Activated T-helper 2 cell treated with anti-CD3 and anti-CD28 coated beads, Interferon-gamma antibody, Interleukin-2, Interleukin-4, amounts not matched to agents 10 μg/mL and 5 μg/mL and 100 μg/mL, durations not matched to agents 14 hours and 24 hours and 36 hours (primary cell): ENCODE measurements at regions not wholly inside any gene's neighbourhood (a gene's known extent, or its start where the extent isn't known, plus 50 kb on each side); places are given as distances from the start of the nearest gene placed in this dataset.

ENCODE experiments used
- DNase-seq: peaks from one replicate; pipeline ENCODE4 v3.0.0; 2021; ENCODE audit warnings: low spot score
- H3K27ac Mint-ChIP-seq: one replicate; pipeline ENCODE4 v1.8.0; 2021; ENCODE audit warnings: mixed read lengths
- H3K27me3 Mint-ChIP-seq: one replicate; pipeline ENCODE4 v1.8.0; 2021; ENCODE audit warnings: low read depth, mixed read lengths
- H3K36me3 Mint-ChIP-seq: one replicate; pipeline ENCODE4 v1.8.0; 2021; ENCODE audit warnings: low read depth, mixed read lengths
- H3K4me1 Mint-ChIP-seq: one replicate; pipeline ENCODE4 v1.8.0; 2021; ENCODE audit warnings: low read depth, mixed read lengths
- H3K4me3 Mint-ChIP-seq: one replicate; pipeline ENCODE4 v1.8.0; 2021; ENCODE audit warnings: low read depth, mild to moderate bottlenecking, moderate library complexity, mixed read lengths
- H3K9me3 Mint-ChIP-seq: one replicate; pipeline ENCODE4 v1.8.0; 2021; ENCODE audit warnings: mixed read lengths
- intact Hi-C: fragments of 100-400 bp; cut with micrococcal nuclease; formaldehyde crosslinking; loops from one replicate; pipeline ENCODE4 v1.15.1; 2023

DNA sequence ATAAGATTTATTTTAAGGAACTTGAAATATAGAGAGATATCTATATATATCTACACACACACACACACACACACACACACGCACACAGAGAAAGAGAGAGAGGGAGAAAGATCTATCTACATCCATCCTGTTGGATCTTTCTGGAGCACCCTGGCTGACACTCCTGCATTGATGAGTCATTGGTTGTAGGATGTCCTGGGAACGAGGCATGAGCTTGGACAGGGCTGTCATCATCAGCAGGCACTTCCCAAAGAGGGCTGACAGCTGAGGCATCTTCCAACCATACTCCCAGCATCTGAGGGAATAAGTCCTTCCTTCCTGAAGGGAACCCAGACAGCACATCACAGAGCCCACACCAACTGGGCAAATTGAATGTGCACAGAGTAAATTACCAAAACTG is 99.1 kb upstream of the ERG start:
- H3K27ac Mint-ChIP-seq: no peak overlapping the region
- no peak overlapping the region for H3K4me3 Mint-ChIP-seq
- peaks cover 15% of the 10 kb centered on the region for H3K27me3 Mint-ChIP-seq
- H3K9me3 Mint-ChIP-seq: no peaks in the 10 kb centered on the region
- intact Hi-C loops: loop anchor here (2.0 kb wide), 2 partner anchors 49 to 91 kb away; no protein-coding TSS in a partner anchor
- peaks cover 17% of the 10 kb centered on the region for H3K4me1 Mint-ChIP-seq
- DNase-seq: no peak
- no peaks in the 10 kb centered on the region for H3K36me3 Mint-ChIP-seq

DNA sequence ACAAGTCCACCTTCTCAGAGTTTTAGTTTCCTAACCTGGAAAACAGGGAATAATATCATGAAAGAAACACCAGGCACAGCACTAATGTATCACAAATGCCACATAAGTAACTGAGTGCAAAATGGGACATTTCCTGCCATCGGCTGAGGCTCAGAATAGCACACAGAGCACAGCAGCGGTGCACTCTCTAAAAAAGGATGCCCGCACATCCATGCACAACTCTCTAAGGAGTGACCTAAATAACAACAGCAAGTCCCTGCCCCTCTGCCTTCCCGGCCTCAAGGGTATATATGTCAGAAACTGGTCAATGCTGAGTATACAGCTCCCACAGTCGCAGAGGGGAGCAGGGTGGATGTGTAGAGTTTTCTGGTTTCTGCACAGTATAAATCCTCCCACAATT is 100.1 kb upstream of the ERG start:
- H3K27ac Mint-ChIP-seq: no peak overlapping the region
- peaks cover 17% of the 10 kb centered on the region for H3K4me1 Mint-ChIP-seq
- no peaks in the 10 kb centered on the region for H3K9me3 Mint-ChIP-seq
- no peaks in the 10 kb centered on the region for H3K36me3 Mint-ChIP-seq
- no peak overlapping the region for H3K4me3 Mint-ChIP-seq
- peaks cover 9% of the 10 kb centered on the region for H3K27me3 Mint-ChIP-seq
- no peak for DNase-seq
- intact Hi-C loops: no loop called here

DNA sequence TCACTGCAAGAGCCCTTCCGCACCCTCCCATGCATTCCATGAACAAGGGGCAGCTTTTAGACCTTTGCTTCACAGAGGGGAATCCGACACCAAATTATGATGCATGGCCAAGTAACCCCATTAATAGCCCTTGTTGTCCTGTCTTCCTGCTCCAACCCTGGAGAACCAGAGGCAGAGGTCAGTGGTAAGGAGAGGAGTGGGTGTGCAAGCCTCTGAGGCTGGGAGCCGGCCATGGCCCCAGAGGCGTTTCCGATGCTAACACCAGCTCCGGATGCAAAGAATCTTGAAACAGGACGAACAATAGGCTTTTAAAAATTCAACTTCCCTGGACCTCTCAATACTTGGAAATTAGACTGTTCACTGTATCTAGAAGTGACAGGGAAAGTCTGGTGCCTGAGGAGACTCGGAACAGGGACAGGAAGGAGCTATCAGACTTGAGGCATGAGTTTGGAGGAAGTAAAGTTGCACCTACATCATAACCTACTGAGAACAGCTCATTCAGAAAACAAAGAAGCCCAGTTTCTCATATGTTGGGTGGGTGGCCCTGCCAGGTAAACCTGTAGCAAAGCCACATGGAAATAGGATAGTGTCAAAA is 101.2 kb upstream of the ERG start:
- Mint-ChIP-seq H3K27ac (no peak overlapping the region), H3K4me3 (no peak overlapping the region), H3K36me3 (no peaks in the 10 kb centered on the region), H3K4me1 (peaks cover 17% of the 10 kb centered on the region), H3K27me3 (peaks cover 6% of the 10 kb centered on the region), H3K9me3 (no peaks in the 10 kb centered on the region)
- intact Hi-C loops: no loop called here
- no peak for DNase-seq

DNA sequence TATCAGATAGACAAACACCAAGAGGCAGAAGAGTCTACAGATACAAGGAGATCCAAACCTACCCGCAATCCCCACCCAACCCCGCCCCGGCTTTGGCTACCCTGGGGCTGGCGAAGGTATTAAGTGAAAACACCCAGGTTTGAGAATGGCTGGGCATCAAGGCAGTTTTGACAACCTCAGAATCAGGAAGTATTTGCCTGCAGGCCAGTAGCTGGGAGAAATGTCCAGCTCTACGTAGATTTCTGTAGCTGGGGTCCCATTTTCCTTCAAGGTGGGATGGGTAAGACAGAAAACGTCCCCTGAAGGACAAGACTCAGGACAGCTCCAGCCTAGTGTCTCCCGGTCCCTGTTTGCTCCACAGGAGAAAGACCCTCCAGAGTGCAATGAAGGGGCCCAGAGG is 101.8 kb upstream of the ERG start:
- intact Hi-C loops: no loop called here
- no peak for DNase-seq
- no peak overlapping the region for H3K27ac Mint-ChIP-seq
- no peak overlapping the region for H3K4me3 Mint-ChIP-seq
- peaks cover 5% of the 10 kb centered on the region for H3K27me3 Mint-ChIP-seq
- H3K36me3 Mint-ChIP-seq: no peaks in the 10 kb centered on the region
- no peaks in the 10 kb centered on the region for H3K9me3 Mint-ChIP-seq
- peaks cover 16% of the 10 kb centered on the region for H3K4me1 Mint-ChIP-seq

- Mint-ChIP-seq H3K9me3 (no peaks in the 10 kb centered on the region), H3K27ac (no peak overlapping the region), H3K36me3 (no peaks in the 10 kb centered on the region), H3K27me3 (peaks cover 5% of the 10 kb centered on the region), H3K4me3 (no peak overlapping the region), H3K4me1 (no peaks in the 10 kb centered on the region)
- no peak for DNase-seq
- intact Hi-C loops: no loop called here
These were observed 107.0 kb upstream of the ERG start for GRCh38 chr21:38605236-38605635.

DNA sequence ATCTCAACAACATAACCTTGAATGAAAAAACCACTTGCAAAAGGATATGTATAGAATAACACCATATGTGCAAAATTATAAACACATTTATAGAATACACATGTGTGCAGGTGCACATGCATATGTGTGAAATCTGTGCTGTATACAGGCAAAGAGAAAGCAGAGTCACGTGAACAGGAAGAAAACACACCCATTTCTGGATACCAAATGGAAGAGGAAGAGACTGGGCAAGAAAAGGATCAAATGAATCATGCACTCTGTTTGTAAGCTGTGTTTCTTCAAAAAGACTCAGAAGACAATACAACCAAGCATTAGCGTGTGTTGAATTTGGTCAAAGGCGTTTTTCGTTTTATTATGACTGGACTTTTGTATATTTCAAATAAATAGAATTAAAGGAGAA is 111.3 kb upstream of the ERG start:
- Mint-ChIP-seq H3K27me3 (peaks cover 11% of the 10 kb centered on the region), H3K9me3 (no peaks in the 10 kb centered on the region), H3K4me1 (no peaks in the 10 kb centered on the region), H3K36me3 (no peaks in the 10 kb centered on the region), H3K4me3 (no peak overlapping the region), H3K27ac (no peak overlapping the region)
- intact Hi-C loops: no loop called here
- DNase-seq: no peak

DNA sequence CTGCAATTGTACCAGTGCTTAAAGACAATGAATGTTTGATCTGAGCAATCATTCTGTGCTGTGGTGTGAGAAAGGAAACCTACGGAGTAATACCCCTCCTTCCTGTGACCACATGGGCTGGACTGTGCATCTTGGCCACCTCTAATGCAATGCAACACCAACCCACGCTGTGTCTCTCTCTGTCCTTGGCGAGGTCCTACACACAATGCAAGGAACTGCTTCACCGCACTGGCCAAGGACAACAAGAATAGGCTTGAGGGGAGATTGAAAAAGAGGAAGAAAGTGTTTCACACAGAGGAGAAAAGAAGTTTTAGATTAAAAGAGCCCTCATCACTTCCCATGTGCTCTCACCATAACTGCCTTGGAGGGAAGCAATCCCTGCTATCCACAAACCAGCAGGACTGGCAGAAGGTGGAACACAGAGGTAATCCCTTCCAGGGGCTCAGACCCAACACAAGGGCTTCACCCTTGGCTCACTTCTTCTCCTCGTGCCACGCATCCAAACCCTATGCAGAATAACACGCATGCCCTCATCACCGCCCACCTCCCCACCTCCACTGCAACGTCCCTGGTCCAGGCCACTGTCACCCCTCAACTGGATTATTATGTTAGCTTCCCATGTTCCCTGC is 112.5 kb upstream of the ERG start:
- no peak overlapping the region for H3K27ac Mint-ChIP-seq
- H3K36me3 Mint-ChIP-seq: no peaks in the 10 kb centered on the region
- DNase-seq: no peak
- no peak overlapping the region for H3K4me3 Mint-ChIP-seq
- peaks cover 11% of the 10 kb centered on the region for H3K27me3 Mint-ChIP-seq
- intact Hi-C loops: no loop called here
- no peaks in the 10 kb centered on the region for H3K9me3 Mint-ChIP-seq
- no peaks in the 10 kb centered on the region for H3K4me1 Mint-ChIP-seq

- Mint-ChIP-seq H3K27me3 (peaks cover 11% of the 10 kb centered on the region), H3K27ac (no peak overlapping the region)
These were observed 113.0 kb upstream of the ERG start for GRCh38 chr21:38611277-38611676.

DNA sequence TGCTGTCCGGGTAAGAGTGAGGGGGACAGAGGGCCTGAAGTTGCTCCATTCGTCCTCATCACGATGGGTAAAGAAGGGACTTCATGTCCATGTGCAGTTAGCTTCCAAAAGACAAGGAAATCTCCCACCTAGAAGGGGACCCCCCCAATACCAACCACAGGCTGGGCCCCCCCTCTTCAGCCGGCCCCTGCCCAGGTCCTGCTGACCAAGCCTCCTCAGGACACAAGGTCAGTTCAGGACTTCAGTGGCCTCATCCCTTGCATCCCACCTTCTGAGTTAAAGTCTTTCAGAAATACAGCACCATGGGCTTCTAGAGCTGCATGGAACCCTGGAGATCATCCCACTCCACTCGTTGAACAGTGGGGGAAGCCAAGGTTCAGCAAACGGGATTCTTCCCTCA is 115.4 kb upstream of the ERG start:
- Mint-ChIP-seq H3K4me1 (no peaks in the 10 kb centered on the region), H3K27me3 (peaks cover 11% of the 10 kb centered on the region), H3K4me3 (no peak overlapping the region), H3K27ac (no peak overlapping the region), H3K36me3 (no peaks in the 10 kb centered on the region), H3K9me3 (no peaks in the 10 kb centered on the region)
- intact Hi-C loops: no loop called here
- no peak for DNase-seq

More at GRCh38 chr21:38611277-38611676, 113.0 kb upstream of the ERG start:
- no peaks in the 10 kb centered on the region for H3K36me3 Mint-ChIP-seq
- intact Hi-C loops: no loop called here
- H3K4me1 Mint-ChIP-seq: no peaks in the 10 kb centered on the region
- no peak for DNase-seq
- no peaks in the 10 kb centered on the region for H3K9me3 Mint-ChIP-seq
- no peak overlapping the region for H3K4me3 Mint-ChIP-seq

DNA sequence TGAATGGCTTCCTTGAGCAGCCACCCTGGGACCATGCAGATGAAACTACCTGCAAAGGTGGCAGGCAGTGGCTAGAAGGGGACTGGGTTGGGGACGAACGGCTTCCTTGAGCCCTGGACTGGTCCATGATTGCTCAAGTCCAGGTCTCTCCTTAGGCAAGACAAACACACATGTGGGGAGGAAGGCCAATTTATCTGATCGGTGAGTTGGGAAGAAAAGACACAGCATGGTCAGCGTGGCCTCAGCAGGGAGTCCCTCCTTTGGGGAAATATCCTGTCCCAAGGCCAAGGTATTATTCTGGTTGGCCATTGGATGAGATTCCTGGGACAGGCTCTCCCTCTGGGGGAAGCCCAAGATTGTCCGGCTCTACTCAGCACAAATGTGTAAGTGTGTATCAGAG is 116.3 kb upstream of the ERG start:
- no peaks in the 10 kb centered on the region for H3K9me3 Mint-ChIP-seq
- H3K4me3 Mint-ChIP-seq: no peak overlapping the region
- H3K27ac Mint-ChIP-seq: no peak overlapping the region
- intact Hi-C loops: no loop called here
- no peak for DNase-seq
- H3K36me3 Mint-ChIP-seq: no peaks in the 10 kb centered on the region
- H3K4me1 Mint-ChIP-seq: no peaks in the 10 kb centered on the region
- H3K27me3 Mint-ChIP-seq: peaks cover 11% of the 10 kb centered on the region

GRCh38 chr21:38619480-38619879 is 121.2 kb upstream of the ERG start:
- no peaks in the 10 kb centered on the region for H3K4me1 Mint-ChIP-seq
- DNase-seq: no peak
- H3K9me3 Mint-ChIP-seq: no peaks in the 10 kb centered on the region
- intact Hi-C loops: no loop called here
- no peaks in the 10 kb centered on the region for H3K36me3 Mint-ChIP-seq
- H3K27me3 Mint-ChIP-seq: no peaks in the 10 kb centered on the region
- no peak overlapping the region for H3K4me3 Mint-ChIP-seq
- no peak overlapping the region for H3K27ac Mint-ChIP-seq

DNA sequence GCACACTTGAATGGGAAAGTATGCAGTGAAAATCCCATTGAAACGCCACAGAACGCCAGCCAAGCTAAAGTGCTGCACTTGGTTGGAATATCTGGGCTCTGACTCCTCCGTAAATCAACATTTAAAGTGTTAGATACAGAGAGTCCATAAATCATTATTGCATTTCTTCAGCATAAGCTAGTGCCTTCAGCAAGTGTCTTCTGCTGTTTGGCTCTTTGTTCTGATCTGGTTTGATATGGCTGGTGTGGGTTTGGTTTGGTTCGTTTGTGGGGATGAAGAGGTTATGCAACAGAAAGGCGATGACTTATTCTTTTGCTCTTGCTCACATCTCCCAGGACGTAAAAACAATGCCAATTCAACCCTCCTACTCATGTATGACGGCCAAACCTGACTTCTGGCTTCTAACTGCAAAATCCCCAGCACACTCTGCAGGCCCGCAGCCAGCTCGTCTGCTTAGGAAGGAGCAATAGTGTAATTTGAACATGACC is 121.8 kb upstream of the ERG start:
- no peak overlapping the region for H3K4me3 Mint-ChIP-seq
- no peaks in the 10 kb centered on the region for H3K9me3 Mint-ChIP-seq
- DNase-seq: no peak
- no peaks in the 10 kb centered on the region for H3K27me3 Mint-ChIP-seq
- H3K36me3 Mint-ChIP-seq: no peaks in the 10 kb centered on the region
- peaks cover 1% of the 10 kb centered on the region for H3K4me1 Mint-ChIP-seq
- H3K27ac Mint-ChIP-seq: no peak overlapping the region
- intact Hi-C loops: no loop called here

GRCh38 chr21:38621132-38621531 is 122.9 kb upstream of the ERG start:
- Mint-ChIP-seq H3K4me1 (peaks cover 1% of the 10 kb centered on the region), H3K27me3 (no peaks in the 10 kb centered on the region), H3K36me3 (no peaks in the 10 kb centered on the region), H3K4me3 (no peak overlapping the region), H3K9me3 (no peaks in the 10 kb centered on the region), H3K27ac (no peak overlapping the region)
- intact Hi-C loops: no loop called here
- DNase-seq: no peak
